ENCODE measurements at regions not wholly inside any gene's neighbourhood (a gene's known extent, or its start where the extent isn't known, plus 50 kb on each side); places are given as distances from the start of the nearest gene placed in this dataset.

DNA sequence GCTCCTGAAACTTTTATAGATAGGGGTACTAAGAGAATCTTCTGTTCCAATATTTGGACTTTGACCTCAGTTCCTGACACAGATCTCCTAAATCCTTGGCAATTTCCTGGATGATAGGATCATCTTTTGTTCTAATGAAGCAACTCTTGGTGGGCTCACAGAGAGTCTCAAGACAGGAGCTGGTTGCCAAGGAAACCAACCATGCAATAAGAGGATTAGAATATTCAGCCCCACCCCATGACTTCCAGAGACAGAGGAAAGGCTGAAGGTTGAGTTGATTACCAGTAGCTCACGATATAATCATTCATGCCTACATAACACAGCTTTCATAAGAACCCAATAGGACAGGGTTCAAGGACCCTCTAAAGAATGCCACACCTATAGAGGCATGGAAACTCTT is 2050.2 kb upstream of the CDH6 start:
- TF ChIP-seq CTCF (IDR thresholded peaks at IDR 0.05) (no peak), POLR2AphosphoS5 (IDR thresholded peaks at IDR 0.05; ENCODE audit: insufficient read depth in 1 of 2, low read depth in 1 of 2) (no peak)
